GM21526 (cell line): ENCODE measurements at regions not wholly inside any gene's neighbourhood (a gene's known extent, or its start where the extent isn't known, plus 50 kb on each side); places are given as distances from the start of the nearest gene placed in this dataset.

ENCODE experiments used
- ATAC-seq: cut with Tn5 transposase; IDR thresholded peaks from one replicate; pipeline ENCODE4 v1.9.1; 2021; ENCODE audit warnings: moderate library complexity; ENCODE audit not compliant: unreplicated experiment, low FRiP score

DNA sequence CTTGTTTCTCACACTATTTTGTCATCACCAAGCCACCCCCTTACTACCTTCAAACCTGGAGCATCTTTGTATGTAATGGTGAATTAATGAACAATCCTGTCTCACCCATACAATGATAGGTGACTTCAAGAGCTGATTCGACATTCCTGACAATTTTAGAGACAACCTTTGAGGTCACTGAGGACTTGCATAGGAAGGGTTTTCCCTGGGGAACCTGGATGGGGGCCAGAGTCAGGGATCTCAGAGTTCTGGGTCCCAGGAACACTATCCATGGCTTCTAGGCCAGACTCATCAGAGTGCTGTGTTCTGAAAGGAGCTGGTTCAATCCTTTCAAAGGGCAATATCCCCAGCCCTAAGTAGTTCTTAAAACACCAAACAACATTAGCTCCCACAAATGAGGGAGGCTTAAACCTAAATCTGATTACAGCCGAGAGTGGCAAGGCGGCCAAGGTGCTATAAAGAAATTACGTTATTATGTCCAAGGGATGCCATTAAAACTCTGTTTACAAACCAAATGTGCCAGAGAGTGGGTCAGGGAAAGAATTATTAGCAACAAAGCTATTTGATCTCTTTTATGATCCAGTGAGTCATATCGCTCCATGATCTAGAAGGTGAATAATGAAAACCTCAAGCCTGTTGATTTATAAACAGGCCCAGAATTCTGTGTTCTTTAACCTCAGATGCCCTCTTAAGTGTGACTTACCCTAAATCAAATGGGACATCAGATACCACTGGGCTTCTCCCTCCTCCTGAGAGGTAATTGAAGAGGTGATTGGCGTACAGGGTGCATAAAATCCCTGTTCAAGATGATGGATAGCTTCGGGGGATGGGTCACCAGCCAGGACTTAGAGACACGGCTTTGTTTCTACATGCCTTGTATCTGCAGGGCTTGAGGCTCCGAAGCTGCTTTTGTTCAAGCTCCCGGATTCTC is 230.2 kb upstream of the TBX3 start:
- no peak for ATAC-seq

DNA sequence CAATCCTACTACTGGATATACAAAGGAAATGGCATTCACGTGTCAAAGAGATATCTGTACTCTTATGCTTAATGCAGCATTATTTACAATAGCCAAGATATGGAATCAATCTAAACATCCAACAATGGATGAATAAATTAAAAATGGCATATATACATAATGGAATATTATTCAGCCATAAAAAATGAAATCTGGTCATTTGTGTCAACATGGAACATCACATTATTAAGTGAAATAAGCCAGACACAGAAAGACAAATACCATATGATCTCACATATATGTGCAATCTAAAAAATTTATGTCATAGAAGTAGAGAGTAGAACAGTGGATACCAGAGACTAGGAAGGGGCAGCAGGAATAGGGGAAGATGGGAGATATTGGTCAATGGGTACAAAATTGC is 228.8 kb upstream of the TBX3 start:
- ATAC-seq, result no peak

DNA sequence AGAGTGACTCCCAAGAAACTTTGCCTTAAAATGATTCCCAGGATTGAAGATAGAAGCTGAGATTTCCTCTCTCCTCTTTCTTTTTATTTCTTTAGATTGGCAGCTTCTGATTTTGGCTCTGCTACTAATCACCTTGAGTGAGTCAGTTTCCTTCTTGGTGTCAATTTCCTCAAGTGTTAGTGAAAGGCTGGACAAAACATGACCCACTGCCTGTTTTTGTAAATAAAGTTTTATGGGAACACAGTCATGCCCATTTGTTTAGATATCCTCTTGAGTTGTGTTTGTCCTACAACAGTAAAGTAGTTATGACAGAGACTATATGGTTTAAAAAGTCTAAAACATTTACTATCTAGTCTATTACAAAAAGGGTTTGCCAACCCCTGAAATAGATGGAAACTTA is 227.2 kb upstream of the TBX3 start:
- no peak for ATAC-seq

DNA sequence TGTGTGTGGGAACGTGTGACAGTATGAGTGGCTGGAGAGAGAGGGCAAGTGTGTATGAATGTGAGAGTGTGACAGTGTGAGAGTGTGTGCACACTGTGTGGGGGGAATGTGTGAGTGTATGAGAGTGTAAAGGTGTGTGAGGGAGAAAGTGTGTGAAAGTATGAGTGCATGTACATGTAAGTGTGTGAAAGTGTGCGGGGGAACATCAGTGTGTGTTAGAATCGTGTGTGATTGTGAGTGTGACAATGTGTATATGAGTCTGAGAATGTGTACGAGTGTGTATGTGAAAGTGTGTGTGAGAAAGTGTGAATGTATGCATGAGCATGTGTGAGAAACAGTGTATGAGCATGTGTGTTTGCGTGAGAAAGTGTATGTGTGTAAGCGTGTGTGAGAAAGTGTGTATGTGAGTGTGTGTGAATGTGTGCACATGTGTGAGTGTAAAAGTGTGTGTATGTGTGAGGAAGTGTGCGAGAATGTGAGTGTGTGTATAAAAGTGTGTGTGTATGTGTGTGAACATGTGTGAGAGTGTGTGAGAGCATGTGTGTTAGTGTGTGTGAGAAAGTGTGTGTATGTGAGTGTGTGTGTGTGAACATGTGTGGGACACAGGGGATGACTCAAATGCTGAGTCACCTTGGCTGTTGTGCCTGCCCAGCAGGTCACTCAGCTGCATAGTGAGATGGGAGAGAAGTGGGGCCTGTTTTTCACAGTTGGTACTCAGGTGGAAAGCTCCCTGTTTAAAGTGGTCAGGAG is 220.5 kb upstream of the TBX3 start:
- no peak for ATAC-seq

DNA sequence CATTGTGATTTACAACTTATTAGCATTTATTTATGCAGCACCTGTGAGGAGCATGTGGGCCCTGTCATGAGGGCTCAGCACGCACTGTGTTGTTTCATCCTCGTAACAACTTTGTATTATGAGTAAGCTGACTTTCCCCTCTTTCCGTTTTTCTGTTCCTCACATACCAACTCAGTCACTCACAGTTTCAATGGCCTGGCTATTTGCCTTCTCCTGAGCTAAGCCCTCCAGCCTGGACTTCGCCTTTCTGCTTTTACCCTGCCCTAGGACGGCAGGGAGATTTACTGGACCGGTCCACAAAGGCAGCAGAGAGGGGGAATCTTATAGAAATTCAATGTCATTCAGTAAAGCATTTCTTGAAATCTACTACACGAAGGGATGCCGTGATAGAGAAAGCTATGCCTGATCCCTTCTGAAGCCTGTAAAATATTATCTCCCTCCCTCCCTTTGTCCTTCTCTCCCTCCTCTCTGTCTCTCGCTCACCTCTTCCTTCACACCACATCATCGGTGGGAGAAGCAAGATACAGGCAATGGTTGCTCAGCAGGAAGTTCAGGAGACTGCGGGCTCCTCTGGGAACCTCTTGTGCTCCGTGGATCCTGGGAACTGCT is 219.2 kb upstream of the TBX3 start:
- no peak for ATAC-seq

DNA sequence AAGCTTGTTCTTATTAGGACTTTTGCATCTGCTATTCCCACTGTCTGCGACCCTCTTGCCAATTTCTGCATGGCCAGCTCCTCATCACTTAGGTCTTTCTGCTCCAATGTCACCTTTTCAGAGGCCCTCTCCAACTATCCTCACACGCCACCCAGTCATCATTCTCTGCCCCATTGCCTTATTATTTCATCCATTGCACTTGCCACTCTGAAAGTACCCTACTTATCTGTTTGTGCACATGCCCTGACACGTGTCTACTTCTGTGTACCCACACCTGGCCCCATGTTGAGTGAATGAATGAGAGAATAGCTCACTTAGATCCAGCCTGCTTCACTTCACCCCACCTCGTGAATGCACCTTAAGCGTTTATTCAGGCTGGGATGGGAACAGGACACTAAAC is 218.7 kb upstream of the TBX3 start:
- ATAC-seq, result no peak

DNA sequence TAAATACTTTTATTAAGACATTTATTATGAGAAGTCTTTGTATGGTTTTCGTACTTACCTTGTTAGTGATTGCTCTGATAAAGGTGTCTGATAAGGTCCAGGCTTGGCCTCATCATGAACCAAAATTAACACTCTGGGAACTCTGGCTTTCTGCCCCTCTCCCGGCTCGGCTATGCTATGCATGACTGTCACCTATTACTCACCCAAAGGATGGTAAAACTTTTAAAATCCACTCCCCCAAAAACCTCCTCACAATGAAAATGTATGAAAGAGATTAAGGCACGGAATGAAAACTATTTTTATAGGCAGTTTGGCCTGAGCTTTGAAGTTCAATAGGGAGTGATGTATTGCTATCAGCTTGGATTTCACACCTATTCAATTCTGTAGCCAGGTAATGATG is 217.3 kb upstream of the TBX3 start:
- ATAC-seq, result no peak

DNA sequence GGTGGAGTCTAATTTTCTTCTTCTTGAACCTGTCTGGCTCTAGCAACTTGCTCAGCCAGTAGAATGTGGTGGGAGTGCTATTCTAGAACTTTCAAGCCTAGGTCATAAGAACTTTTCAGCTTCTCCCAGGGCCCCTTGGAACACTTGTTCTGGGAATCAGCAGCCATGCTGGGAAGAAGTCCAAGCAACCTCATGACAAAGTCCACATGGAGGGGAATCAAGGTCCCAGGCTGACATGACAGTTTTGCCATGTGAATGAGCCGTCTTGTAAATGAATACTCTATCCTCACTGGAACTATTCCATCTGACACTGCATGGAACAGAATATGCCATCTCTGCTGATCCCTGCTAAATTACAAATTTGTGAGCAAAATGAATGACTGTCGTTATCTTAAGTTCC is 214.2 kb upstream of the TBX3 start:
- ATAC-seq, result no peak

DNA sequence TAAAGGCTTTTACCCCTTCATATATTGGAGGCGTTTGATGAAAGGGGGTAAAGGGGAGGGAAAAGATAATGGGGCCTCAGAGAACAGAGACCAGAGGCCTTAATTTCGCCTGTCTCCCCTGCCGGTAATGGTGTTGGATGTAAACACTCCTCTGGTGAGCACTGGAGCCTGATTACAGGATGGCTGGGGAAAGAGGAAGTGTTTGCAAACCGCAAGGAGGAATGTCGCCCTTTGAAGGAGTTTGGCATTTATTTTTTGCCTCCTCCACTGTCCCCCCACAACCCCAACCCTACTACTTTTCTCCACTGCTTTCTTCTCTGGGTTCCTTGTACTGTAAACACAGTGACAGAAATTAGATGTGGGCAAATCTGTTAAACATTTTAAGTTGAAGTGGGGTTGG is 211.9 kb upstream of the TBX3 start:
- no peak for ATAC-seq

DNA sequence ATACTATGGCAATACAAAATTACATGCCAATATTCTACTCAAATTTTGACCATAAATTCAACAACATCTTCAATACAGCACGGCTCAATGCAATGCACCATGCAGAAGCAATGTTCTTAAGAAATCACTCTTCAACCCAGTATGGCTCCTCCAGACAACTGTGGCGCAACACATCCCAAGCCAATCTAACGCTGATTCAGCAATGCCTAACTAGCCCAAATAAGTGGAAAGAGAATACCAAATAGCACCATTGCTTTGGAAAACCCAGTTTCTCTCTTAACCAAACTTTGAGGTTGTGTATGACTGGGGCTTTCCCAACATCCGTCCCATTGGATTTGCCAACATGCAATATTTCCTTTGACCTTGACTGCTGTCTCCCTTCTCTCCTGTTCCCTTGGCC is 211.1 kb upstream of the TBX3 start:
- no peak for ATAC-seq

DNA sequence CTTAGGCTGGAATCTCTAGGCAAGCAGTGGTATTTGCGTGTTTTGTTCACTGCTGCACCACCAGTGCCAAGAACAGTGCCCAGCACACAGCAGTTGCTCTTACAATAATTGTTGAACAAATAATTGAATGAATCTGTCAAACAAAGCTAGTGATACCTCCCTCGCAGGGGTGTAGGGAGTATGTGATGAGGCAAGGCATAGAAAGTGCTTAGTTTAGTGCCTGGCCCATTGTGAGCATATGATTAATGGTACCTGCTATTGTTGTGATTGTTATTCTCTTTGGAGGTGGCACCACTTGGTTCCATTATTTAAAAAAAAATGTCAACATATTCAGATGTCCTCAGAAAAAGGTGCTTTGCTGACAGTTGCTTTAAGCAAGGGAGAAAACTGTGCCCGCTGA is 210.1 kb upstream of the TBX3 start:
- ATAC-seq, result no peak

DNA sequence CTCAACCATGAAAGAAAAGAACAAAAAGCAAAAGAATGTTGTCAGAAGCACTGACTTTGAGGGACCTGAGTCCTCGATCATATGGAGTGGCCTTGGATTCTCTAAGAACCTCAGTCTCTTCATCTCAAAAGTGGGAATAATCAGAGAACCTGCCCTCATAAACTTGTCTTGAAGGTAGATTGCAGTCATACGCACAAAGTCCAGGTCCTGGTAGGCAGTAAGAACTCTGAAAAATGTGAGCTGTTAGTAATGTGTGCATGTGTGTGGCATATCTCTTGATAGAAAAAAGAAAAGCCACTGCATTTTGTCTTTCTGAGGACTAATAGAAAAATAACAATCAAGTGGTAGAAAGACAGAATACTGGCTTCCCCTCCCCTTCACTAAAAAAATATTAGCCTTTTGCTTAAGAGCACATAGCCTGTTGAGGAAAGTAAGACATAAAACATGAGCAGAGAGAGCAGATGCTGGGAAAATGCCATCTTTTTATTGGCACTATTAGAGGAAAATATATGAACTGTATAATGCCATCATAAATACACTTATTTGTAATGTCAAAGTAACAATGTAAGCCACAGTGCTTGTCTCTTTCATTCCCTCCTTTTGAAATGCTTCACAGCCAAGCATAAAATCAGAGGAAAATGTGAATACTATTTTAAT is 205.1 kb upstream of the TBX3 start:
- no peak for ATAC-seq

DNA sequence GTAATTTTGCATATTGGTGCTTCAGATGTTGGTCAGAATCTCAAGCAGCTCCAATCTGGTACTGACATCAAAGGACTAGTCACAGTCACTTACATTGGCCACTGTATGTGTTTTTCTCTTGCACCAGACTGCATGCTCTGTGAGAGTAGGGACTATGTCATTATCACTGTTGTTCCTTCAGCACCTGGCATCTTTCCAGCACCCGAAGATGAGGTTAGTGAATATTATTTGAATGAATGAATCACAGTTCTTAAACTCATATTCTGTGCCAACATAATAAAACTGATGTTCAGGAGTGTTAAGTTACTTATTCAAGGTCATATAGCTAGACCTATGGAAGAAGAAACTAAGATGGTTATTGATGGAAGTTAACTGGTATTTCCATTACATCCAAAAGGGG is 204.5 kb upstream of the TBX3 start:
- ATAC-seq, result no peak

DNA sequence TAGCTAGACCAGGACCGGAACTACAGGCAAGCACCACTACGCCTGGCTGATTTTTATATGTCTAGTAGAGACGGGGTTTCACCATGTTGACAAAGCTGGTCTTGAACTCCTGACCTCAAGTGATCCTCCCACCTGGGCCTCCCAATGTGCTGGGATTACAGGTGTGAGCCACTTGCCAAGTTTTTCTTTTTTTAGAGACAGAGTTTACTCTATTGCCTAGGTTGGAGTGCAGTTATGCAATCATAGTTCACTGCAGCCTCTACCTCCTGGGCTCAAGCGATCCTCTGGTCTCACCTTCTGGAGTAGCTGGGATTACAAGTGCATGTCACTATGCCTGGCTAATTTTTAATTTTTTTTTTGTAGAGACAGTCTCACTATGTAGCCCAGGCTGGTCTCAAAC is 201.5 kb upstream of the TBX3 start:
- ATAC-seq, result no peak

DNA sequence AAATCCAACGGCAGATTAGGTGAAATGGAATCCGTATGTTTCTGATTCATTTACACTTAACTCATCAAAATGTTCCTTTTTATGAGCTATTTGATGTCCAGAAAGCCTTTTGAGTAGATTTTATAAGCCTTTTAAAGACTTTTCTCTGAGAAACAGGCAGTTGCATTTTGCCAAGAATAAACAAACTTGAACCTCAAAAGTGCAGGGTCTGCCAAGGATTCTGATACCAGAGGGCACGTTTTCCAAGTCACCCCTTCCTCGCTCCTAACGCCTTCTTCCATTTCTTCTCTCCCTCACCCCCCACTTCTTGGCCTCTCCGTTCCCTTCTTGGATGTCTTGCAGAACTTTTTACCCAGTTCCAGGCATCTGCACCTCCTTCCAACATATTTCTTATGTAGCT is 200.6 kb upstream of the TBX3 start:
- no peak for ATAC-seq

DNA sequence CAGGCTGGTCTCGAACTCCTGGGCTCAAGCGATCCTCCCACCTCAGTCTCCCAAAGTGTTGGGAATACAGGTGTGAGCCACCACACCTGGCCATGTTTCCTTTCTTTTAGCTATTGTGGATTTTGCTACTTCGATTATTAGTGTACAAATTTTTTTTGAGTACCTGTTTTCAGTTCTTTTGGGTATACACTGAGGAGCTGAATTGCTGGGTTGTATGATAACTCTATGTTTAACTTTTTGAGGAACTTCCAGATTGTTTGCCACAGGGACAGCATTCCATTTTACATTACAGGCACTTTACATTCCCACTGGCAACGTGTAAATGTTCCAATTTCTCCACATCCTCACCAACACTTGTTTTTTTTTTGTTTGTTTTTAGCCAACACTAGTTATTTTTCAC is 198.1 kb upstream of the TBX3 start:
- ATAC-seq, result no peak

DNA sequence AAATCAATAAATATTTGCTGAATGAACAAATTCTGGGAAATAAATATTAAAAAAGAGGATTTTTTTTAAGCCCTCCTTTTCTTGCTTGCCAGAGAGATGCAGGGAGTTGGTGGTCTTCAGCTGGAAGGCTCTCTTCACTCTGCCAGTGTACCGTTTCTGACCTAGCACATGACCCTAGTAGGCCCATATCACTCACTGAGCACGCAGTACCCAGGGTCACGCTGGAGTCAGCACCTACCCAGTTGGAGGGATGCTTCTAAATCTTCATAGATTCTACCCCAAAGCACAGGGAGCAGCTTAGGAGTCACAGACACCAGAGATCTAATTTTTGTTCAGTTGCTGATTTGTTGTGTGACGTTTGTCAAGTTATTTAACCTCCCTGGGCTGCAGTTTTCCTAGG is 195.4 kb upstream of the TBX3 start:
- ATAC-seq, result no peak

DNA sequence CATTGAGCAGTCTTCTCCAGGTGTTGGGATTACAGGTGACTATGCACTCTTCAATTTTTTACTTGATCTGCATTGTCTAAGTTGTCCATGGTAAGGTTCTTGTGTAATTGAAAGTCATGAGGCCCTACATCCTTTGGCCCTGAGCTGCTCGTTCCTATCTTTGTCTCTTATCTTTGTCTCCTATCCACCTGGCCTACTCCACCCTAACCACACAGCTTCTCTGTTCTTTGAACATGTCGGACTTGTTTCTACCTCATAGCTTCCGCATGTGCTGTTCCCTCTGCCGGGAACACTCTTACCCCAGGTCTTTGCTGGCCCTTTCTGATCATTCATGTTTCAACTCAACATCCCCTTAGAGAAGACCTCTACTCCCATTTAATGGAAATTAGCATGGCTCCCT is 194.8 kb upstream of the TBX3 start:
- no peak for ATAC-seq

DNA sequence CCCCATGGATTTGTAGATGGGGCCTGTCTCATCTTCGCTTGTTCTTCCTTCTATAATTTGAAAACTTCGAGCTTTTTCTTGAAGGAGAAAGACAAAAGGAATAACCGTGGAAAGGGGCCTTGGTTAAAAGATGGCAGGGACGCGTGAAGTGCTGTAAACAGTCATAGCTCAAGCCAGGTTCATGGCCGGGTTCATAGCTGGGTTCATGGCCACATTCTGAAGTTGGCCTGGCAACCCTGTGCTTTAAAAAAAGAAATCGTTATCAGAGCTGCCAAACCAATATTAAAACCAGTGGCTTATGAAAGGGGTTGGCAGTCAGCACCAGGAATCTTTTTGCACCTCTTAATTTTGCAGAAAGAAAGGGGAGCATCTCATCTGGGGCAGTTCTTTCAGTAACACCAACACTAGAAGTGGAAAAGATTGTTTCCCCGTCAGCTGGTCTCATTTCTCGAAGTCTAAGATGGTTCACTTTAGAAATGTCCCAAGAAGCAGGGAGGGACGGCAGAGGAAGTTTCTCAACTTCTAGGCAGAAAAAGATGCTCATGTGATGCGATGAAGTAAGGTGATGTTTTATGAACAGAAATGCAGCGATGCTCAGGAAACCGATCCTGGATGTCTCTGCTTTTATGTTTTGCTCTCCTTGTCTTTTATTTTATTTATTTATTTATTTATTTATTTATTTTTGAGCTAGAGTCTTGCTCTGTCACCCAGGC is 193.1 kb upstream of the TBX3 start:
- no peak for ATAC-seq

DNA sequence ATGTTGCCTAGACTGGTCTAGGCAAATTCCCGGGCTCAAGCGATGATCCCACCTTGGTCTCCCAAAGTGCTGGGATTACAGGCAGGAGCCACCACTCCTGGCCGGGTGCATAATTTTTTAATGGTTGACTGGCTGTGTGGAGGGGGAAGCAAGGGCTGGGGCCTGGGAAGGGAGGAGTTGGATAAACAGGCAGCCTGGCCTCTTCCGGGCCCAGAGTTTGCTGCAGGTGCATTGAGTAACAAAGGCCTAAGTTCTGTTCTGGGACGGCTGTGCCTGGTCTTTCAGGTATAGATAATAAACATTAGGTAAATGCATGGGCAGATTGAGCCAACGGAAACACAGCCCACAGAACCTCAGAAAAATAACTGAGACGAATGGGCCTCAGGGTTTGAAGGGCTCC is 191.3 kb upstream of the TBX3 start:
- no peak for ATAC-seq
